ENCODE measurements at regions not wholly inside any gene's neighbourhood (a gene's known extent, or its start where the extent isn't known, plus 50 kb on each side); places are given as distances from the start of the nearest gene placed in this dataset.

DNA sequence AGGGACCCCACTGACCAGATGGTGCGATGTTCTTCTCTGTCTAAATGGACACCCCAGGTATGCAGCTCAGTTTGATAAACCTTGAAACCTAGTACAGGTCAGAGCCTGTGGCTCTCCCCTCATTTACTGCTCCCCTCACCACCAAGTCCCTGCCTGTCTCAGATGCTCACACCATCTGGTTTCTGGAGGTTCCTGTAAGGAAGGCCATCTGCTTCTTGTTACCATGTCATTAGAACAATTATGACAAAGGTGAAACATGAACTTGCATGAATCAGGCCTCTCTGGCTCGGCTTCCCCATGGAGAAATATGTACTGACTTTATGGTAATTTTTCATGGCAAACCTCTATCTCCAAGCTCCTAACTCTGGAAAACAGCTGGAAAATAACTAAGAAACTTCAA is 965.7 kb downstream of the UQCRFS1 start:
- TF ChIP-seq CTCF (conservative IDR thresholded peaks at IDR 0.05 in 1 of 2, IDR thresholded peaks at IDR 0.05 in 1 of 2; ENCODE audit: extremely low read depth in 1 of 2, insufficient read depth in 1 of 2, low read depth in 1 of 2, low read length in 2 of 2), result no peak
- TF ChIP-seq EZH2 (IDR thresholded peaks at IDR 0.05; ENCODE audit: borderline replicate concordance, low read length), result no peak

Measured in mammary epithelial cell (primary cell).